Nephron progenitor cell (in vitro differentiated cells): ENCODE measurements at regions not wholly inside any gene's neighbourhood (a gene's known extent, or its start where the extent isn't known, plus 50 kb on each side); places are given as distances from the start of the nearest gene placed in this dataset.
A peak's percentile ranks its signal among the peaks of the same experiment; 100 is the strongest.

Source experiments
- DNase-seq: peaks from one replicate; pipeline ENCODE4 v3.0.0; 2021
- H3K27ac Mint-ChIP-seq: 2 replicates; pipeline ENCODE4 v1.8.0; 2021; ENCODE audit warnings: mild to moderate bottlenecking, moderate library complexity, mixed read lengths
- H3K27me3 Mint-ChIP-seq: 2 replicates; pipeline ENCODE4 v1.8.0; 2021; ENCODE audit warnings: mild to moderate bottlenecking, low read depth, mixed read lengths; ENCODE audit not compliant: poor library complexity
- H3K36me3 Mint-ChIP-seq: 2 replicates; pipeline ENCODE4 v1.8.0; 2021; ENCODE audit warnings: low read depth, mixed read lengths
- H3K4me1 Mint-ChIP-seq: 2 replicates; pipeline ENCODE4 v1.8.0; 2021; ENCODE audit warnings: mixed read lengths
- H3K4me3 Mint-ChIP-seq: 2 replicates; pipeline ENCODE4 v1.8.0; 2021; ENCODE audit warnings: mild to moderate bottlenecking, moderate library complexity, mixed read lengths
- H3K9me3 Mint-ChIP-seq: 2 replicates; pipeline ENCODE4 v1.8.0; 2021; ENCODE audit warnings: mild to moderate bottlenecking, moderate library complexity, mixed read lengths
- CTCF ChIP-seq: fragments of 200-600 bp; sonication (generic); IDR thresholded peaks from 2 replicates; pipeline ENCODE4 v1.5.0; 2021; ENCODE audit warnings: antibody characterized with exemption

- H3K27ac Mint-ChIP-seq = no peak overlapping the region
- no peaks in the 10 kb centered on the region for H3K9me3 Mint-ChIP-seq
- no peak for DNase-seq
- no peaks in the 10 kb centered on the region for H3K27me3 Mint-ChIP-seq
- H3K4me1 Mint-ChIP-seq = no peaks in the 10 kb centered on the region
- H3K4me3 Mint-ChIP-seq = no peak overlapping the region
- no peak for TF ChIP-seq CTCF
- no peaks in the 10 kb centered on the region for H3K36me3 Mint-ChIP-seq
Measured at GRCh38 chr5:18111906-18112465, 477.7 kb downstream of the TAF11L14 start.

GRCh38 chr5:18113721-18114120 lies 479.5 kb downstream of the TAF11L14 start:
- TF ChIP-seq CTCF = peak; percentile 13
- Mint-ChIP-seq H3K27ac (no peak overlapping the region), H3K4me1 (no peaks in the 10 kb centered on the region), H3K9me3 (no peaks in the 10 kb centered on the region), H3K36me3 (no peaks in the 10 kb centered on the region), H3K27me3 (no peaks in the 10 kb centered on the region), H3K4me3 (no peak overlapping the region)
- DNase-seq = no peak

GRCh38 chr5:18114151-18114757 lies 480.0 kb downstream of the TAF11L14 start:
- no peak for TF ChIP-seq CTCF
- Mint-ChIP-seq H3K4me3 (no peak overlapping the region), H3K9me3 (no peaks in the 10 kb centered on the region), H3K4me1 (no peaks in the 10 kb centered on the region), H3K27ac (no peak overlapping the region), H3K36me3 (no peaks in the 10 kb centered on the region), H3K27me3 (no peaks in the 10 kb centered on the region)
- DNase-seq = no peak

- Mint-ChIP-seq H3K4me1 (no peaks in the 10 kb centered on the region), H3K27me3 (peaks cover 4% of the 10 kb centered on the region), H3K27ac (no peak overlapping the region), H3K9me3 (no peaks in the 10 kb centered on the region), H3K4me3 (no peak overlapping the region), H3K36me3 (no peaks in the 10 kb centered on the region)
- TF ChIP-seq CTCF = no peak
- DNase-seq = no peak
Measured at GRCh38 chr5:18117968-18118367, 483.7 kb downstream of the TAF11L14 start.

- H3K36me3 Mint-ChIP-seq = no peaks in the 10 kb centered on the region
- no peak overlapping the region for H3K4me3 Mint-ChIP-seq
- peaks cover 6% of the 10 kb centered on the region for H3K9me3 Mint-ChIP-seq
- no peak for TF ChIP-seq CTCF
- DNase-seq = no peak
- no peak overlapping the region for H3K27ac Mint-ChIP-seq
- H3K4me1 Mint-ChIP-seq = no peaks in the 10 kb centered on the region
- H3K27me3 Mint-ChIP-seq = peaks cover 4% of the 10 kb centered on the region
Measured at GRCh38 chr5:18119156-18119785, 485.0 kb downstream of the TAF11L14 start.

GRCh38 chr5:18141222-18141621 lies 507.0 kb downstream of the TAF11L14 start:
- DNase-seq = no peak
- Mint-ChIP-seq H3K9me3 (peaks cover 16% of the 10 kb centered on the region), H3K36me3 (no peaks in the 10 kb centered on the region), H3K4me3 (no peak overlapping the region), H3K4me1 (no peaks in the 10 kb centered on the region), H3K27ac (no peak overlapping the region), H3K27me3 (peaks cover 3% of the 10 kb centered on the region)
- TF ChIP-seq CTCF = no peak
